Stimulated activated CD4-positive, alpha-beta T cell treated with anti-CD3 and anti-CD28 coated beads, Interleukin-2, amount 100 ng/mL, for 24 hours (primary cell): ENCODE measurements at regions not wholly inside any gene's neighbourhood (a gene's known extent, or its start where the extent isn't known, plus 50 kb on each side); places are given as distances from the start of the nearest gene placed in this dataset.
"Not testable (repeated sequence)": the region's sequence is repeated elsewhere in the genome, so short reads cannot be mapped to it uniquely, and the experiment has no call there.

Experiments
- DNase-seq, 2 donors: peaks; one replicate each; pipeline ENCODE4 v3.0.0-alpha.2; 2020

DNA sequence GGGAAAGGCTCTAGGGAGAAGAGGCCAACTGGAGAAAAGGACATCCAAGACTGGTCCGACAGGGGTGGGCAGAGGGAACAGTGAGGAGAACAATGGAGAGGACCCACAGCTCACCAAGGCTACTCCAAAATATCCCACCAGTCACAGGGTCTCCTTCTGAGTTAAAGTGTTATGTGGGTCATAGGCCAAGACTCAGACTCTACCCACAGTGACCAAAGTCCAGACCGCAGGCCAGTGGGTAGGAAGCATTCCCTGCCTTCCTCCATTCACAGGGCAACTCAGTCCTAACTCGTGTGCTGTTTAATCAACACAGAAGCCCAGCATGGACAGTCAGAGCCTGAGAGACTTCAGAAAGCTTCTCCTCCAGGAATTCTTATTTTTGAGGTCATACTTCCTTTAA lies 260.6 kb downstream of the SMAD2 start:
- no peak for DNase-seq

DNA sequence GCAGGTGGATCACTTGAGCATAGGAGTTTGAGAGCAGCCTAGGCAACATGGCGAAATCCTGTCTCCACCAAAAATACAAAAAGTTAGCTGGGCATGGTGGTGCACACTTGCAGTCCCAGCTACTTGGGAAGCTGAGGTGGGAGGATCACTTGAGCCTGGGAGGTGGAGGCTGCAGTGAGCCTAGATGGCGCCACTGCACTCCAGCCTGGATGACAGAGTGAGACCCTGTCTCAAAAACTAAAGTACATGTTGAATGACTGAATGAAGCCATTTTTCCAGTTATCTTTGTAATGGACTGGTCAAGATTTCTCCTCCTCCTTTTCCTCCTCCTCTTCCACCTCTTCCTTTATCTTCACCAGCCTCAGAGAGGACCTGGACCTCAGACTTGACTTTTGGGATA lies 272.0 kb downstream of the SMAD2 start:
- no peak for DNase-seq

- DNase-seq: no peak
Observed at GRCh38 chr18:47654988-47655387, 275.5 kb downstream of the SMAD2 start.

- no peak for DNase-seq
Observed at GRCh38 chr18:47644896-47645295, 285.6 kb downstream of the SMAD2 start.

DNA sequence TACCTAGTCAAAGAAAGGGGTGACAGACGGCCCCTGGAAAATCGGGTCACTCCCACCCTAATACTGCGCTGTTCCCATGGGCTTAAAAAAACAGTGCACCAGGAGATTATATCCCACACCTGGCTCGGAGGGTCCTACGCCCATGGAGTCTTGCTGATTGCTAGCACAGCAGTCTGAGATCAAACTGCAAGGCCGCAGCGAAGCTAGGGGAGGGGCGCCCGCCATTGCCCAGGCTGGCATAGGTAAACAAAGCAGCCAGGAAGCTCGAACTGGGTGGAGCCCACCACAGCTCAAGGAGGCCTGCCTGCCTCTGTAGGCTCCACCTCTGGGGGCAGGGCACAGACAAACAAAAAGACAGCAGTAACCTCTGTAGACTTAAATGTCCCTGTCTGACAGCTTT lies 292.9 kb downstream of the SMAD2 start:
- DNase-seq: not testable (repeated sequence)

DNA sequence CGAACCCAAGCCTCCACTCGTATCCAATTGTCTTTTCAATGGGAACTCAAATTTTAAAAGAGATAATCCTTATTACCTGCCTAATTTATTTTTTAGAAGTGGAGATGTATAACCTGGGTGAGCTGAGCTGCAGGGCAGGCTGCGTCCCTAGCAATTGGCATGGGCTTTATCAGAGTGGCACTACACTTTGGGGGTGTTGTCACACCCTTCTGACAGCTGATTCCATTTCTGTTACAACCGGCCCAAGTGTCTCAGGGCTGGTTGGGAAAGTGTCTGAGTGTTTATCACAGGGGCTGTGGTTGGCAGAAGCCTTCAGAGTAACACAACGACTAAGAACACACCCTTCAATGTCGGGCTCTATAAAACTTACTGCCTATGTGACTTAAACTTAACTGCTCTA lies 295.0 kb downstream of the SMAD2 start:
- DNase-seq: no peak

GRCh38 chr18:47632970-47633635 lies 297.4 kb downstream of the SMAD2 start:
- no peak for DNase-seq

DNA sequence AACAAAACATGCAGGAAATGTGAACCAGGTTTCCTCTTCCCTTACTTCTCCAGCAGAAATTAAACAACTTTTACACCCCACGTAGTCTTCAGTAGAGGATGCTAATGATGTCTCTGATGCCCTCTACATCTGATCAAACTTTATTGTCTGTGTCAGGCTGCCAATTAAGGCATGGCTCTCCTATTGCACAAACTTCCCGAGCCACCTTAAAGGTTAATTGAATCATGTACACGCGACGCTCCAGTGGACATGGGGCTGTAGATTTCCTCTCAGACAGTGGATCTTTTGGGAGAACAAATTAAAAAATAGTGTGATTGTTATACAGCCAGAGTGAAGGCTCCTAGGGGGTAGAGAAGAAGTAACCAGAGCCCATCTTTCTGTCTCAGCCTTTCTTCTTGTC lies 301.6 kb downstream of the SMAD2 start:
- DNase-seq: no peak

DNA sequence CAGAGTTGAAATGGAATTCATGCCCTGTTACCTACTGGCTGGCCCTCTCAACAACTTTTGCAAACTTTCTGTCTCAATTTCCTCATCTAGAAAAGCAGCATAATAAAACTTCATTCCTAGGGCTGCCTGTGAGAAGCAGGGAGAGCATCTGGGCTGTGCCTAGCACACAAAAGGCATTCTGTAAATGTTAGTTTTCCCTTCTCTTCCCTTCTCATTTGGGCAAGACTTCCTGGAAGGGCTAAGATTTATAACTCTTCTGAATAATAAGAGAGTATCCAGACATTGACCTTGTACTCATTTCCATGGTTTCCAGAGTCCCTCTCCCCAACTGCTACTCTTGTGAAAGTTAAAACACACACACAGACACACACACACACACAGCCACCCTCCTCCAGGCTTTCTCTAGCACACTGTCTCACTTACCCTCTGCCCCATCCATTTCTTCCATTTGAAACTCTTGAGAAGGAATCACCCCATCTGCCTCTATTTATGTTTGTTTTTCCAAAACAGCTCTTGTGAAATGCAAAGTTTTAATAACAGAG lies 302.1 kb downstream of the SMAD2 start:
- no peak for DNase-seq

- DNase-seq: no peak
Observed at GRCh38 chr18:47627030-47627429, 303.4 kb downstream of the SMAD2 start.

- no peak for DNase-seq
Observed at GRCh38 chr18:47619771-47620448, 310.5 kb downstream of the SMAD2 start.

GRCh38 chr18:47618758-47619157 lies 311.7 kb downstream of the SMAD2 start:
- DNase-seq: no peak

DNA sequence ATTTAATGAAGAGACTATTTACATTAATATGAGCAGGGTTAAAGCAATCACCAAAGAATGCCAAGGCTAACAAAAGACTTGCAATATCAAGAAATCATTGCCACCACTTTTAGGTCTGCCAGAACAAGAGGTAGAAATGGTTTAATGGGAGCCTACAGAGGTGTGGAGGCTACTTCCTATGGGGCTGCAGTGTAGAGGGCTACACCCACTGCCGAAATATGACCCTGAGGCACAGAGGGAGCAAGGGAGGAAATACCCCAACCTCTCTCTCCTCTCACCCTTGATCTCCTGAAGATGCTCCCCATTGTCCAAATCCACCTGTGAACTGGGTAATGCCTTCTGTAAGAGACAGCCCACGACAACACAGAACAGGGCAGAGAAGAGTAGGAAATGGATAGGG lies 315.4 kb downstream of the SMAD2 start:
- DNase-seq: no peak

- no peak for DNase-seq
Observed at GRCh38 chr18:47613929-47614328, 316.5 kb downstream of the SMAD2 start.

GRCh38 chr18:47611649-47612048 lies 318.8 kb downstream of the SMAD2 start:
- DNase-seq: no peak

DNA sequence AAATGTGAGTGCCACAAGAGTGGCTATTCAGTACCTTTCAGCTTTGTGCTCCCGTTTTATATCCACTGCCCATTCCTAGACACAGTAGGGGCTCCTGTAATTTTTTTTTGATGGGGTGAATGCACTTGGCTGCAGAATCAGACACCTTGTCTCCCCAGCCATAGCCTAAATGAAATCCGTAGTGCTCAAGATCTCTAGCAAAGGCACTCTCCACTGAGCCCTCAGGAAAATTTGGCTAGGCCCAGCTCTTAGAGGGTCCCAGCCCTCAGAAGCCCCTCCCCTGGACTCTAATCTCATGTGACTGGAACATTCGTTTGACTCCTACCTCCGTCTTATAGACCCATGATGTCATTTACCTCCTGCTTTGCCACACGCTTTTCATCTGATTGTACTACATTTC lies 323.9 kb downstream of the SMAD2 start:
- no peak for DNase-seq

DNA sequence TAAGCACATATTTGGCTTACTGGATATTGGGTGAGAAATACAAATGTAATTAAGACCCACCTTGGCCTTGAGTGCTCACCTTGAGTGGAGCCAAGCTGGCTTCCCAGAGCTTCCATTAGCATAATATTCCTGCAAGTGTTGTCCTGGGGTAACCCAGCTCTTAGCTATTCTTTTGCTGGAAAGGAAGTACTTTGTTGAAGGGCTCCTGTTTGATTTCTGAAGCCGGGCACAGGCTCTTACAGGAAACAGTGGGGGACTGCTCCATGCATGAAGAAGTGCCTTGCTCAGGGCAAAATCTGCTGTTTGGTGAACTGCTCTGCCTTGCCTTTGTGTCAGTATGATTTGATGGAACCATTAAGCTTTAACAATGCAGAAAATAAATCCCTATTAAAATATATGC lies 325.4 kb downstream of the SMAD2 start:
- DNase-seq: no peak

GRCh38 chr18:47604021-47604420 lies 326.4 kb downstream of the SMAD2 start:
- no peak for DNase-seq

GRCh38 chr18:47603158-47603557 lies 327.3 kb downstream of the SMAD2 start:
- no peak for DNase-seq

DNA sequence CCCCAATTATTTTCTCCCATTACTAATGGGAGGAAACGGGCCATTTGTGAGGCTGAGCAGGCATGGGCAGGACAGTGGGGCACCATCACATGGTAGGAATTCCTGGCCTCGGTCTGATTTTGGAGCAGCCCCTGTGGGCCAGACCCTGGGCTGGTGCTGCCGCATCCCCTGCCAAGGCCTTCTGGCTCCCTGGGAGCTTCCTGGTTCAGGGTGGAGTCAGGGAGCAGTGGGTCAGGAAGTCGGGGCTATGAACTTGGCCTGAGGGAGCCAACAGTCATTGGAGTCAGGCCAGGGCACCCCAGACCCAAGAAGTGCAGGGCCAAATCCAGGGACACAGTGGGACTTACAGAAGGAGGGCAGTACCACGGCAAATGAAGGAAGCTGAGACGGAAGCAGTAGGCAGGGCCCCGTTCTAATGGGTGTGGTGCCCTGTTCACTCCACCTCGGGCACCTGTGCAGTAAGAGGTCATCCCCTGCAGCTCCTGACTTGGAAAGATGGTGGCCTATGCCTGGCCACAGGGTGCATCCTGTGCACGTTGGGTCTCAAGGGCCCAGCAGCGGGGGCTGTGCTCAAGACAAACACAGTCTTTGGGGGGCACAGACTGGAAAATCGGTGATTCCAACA lies 328.1 kb downstream of the SMAD2 start:
- no peak for DNase-seq

GRCh38 chr18:47601581-47602272 lies 328.7 kb downstream of the SMAD2 start:
- no peak for DNase-seq

GRCh38 chr18:47595831-47596501 lies 334.5 kb downstream of the SMAD2 start:
- DNase-seq: peak in 1 of 2 donors; percentile 33

DNA sequence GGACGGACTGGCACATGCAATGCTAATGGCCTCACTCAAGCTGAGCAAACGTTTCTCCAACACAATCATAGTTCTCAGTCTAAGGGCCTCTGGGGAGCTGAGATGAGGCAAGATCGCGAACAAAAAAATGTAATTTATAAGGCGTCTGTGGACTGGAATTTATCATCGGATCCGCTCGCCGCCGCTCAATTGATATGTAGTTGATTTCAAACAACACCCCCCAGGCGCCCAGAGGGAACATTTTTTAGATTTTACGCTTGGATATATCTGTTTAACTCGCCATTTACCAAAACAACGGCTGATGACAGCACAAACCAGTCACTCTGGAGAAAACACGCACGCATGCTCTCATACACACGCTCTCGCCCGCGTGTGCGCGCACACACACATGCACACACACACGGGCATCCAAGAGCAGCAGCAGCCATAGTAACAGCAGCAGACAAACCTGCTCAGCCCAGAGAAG lies 335.8 kb downstream of the SMAD2 start:
- DNase-seq: no peak
